OCI-LY1 (cell line): ENCODE measurements at regions not wholly inside any gene's neighbourhood (a gene's known extent, or its start where the extent isn't known, plus 50 kb on each side); places are given as distances from the start of the nearest gene placed in this dataset.

Experiments
- H2AFZ ChIP-seq: fragments of 200-600 bp; sonication (generic), shearing (Covaris generic); 2 replicates; pipeline ENCODE4 v1.6.0; 2014; ENCODE audit warnings: antibody characterized with exemption, mild to moderate bottlenecking, low read length
- H3F3A ChIP-seq: fragments of 200-600 bp; sonication (generic), shearing (Covaris generic); 2 replicates; pipeline ENCODE4 v1.6.0; 2014; ENCODE audit warnings: mild to moderate bottlenecking, antibody characterized with exemption, low read length, moderate library complexity; ENCODE audit not compliant: insufficient read depth
- H3K27ac ChIP-seq: fragments of 200-600 bp; sonication (generic); 2 replicates; pipeline ENCODE4 v1.5.1; 2014; ENCODE audit warnings: low read length, mixed run types, mild to moderate bottlenecking, low read depth; ENCODE audit not compliant: poor library complexity, severe bottlenecking
- H3K27me3 ChIP-seq: fragments of 200-600 bp; sonication (generic); 2 replicates; pipeline ENCODE4 v1.6.0; 2014; ENCODE audit warnings: antibody characterized with exemption, mild to moderate bottlenecking, low read length, moderate library complexity; ENCODE audit not compliant: insufficient read depth
- H3K36me3 ChIP-seq: fragments of 200-600 bp; sonication (generic); 2 replicates; pipeline ENCODE4 v1.6.1; 2014; ENCODE audit warnings: mild to moderate bottlenecking, antibody characterized with exemption, low read length, moderate library complexity, mixed read lengths; ENCODE audit not compliant: insufficient read depth
- H3K4me1 ChIP-seq: fragments of 200-600 bp; sonication (generic); 2 replicates; pipeline ENCODE4 v1.5.1; 2014; ENCODE audit warnings: mild to moderate bottlenecking, low read length, moderate library complexity; ENCODE audit not compliant: insufficient read depth, severe bottlenecking
- H3K4me2 ChIP-seq: fragments of 200-600 bp; sonication (generic), shearing (Covaris generic); 2 replicates; pipeline ENCODE4 v1.6.1; 2014; ENCODE audit warnings: low read length
- H3K4me3 ChIP-seq: fragments of 200-600 bp; sonication (generic); 2 replicates; pipeline ENCODE4 v1.5.1; 2014; ENCODE audit warnings: low read length, low read depth, mild to moderate bottlenecking, mixed read lengths; ENCODE audit not compliant: poor library complexity, severe bottlenecking
- H3K79me2 ChIP-seq: fragments of 200-600 bp; shearing (Covaris generic); 2 replicates; pipeline ENCODE4 v1.6.1; 2016; ENCODE audit warnings: mixed run types, low read length, mixed read lengths; ENCODE audit not compliant: insufficient read depth
- H3K9ac ChIP-seq: fragments of 200-600 bp; sonication (generic), shearing (Covaris generic); 2 replicates; pipeline ENCODE4 v1.6.1; 2014; ENCODE audit warnings: mild to moderate bottlenecking, low read length, mixed read lengths
- H3K9me2 ChIP-seq: fragments of 200-600 bp; sonication (generic), shearing (Covaris generic); 2 replicates; pipeline ENCODE4 v1.6.1; 2014; ENCODE audit warnings: low read depth, mild to moderate bottlenecking, low read length, mixed read lengths
- H3K9me3 ChIP-seq: fragments of 200-600 bp; shearing (Covaris generic); 2 replicates; pipeline ENCODE4 v1.6.1; 2014; ENCODE audit warnings: low read length, mixed read lengths
- H4K20me1 ChIP-seq: fragments of 200-600 bp; sonication (generic), shearing (Covaris generic); 2 replicates; pipeline ENCODE4 v1.6.0; 2016; ENCODE audit warnings: mild to moderate bottlenecking, low read length; ENCODE audit not compliant: insufficient read depth
- CTCF ChIP-seq: fragments of 200-600 bp; sonication (generic), shearing (Covaris generic); IDR thresholded peaks from 2 replicates; pipeline ENCODE4 v1.5.1; 2017; ENCODE audit warnings: mild to moderate bottlenecking, antibody characterized with exemption, low read length, moderate library complexity, mixed read lengths
- EZH2 ChIP-seq: fragments of 200-600 bp; sonication (generic), shearing (Covaris generic); IDR thresholded peaks from 2 replicates; pipeline ENCODE4 v1.8.0; 2017; ENCODE audit warnings: borderline replicate concordance, mixed run types, mild to moderate bottlenecking, antibody characterized with exemption, low read length, moderate library complexity, mixed read lengths

DNA sequence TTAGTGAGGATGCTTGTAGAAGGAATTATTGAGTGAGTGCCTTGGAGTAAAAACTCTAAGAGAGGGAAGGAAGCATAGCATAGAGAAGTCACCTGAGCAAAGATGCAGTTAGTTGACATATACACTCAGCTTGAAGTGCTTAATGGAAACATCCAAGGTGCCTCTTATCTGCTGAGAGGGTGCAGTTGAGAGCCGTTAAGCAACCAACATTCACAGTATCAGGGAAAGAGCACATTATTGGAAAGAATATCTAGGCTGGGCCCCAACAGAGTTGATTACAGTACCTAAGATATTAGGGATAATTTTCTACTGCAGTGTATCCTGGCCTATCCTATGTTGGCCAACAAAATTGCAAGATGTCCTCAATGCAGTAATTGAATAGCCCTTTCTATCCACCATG, 302.0 kb downstream of the ETV1 start:
- H3K9me2 ChIP-seq = no peaks in the 10 kb centered on the region
- no peaks in the 10 kb centered on the region for H3K4me1 ChIP-seq
- H4K20me1 ChIP-seq = no peaks in the 10 kb centered on the region
- no peak overlapping the region for H2AFZ ChIP-seq
- H3K9ac ChIP-seq = no peak overlapping the region
- no peak overlapping the region for H3K4me3 ChIP-seq
- no peaks in the 10 kb centered on the region for H3K79me2 ChIP-seq
- TF ChIP-seq CTCF (no peak), EZH2 (no peak)
- H3F3A ChIP-seq = no peaks in the 10 kb centered on the region
- H3K4me2 ChIP-seq = no peak overlapping the region
- no peaks in the 10 kb centered on the region for H3K36me3 ChIP-seq
- no peak overlapping the region for H3K27ac ChIP-seq
- H3K9me3 ChIP-seq = no peaks in the 10 kb centered on the region
- no peaks in the 10 kb centered on the region for H3K27me3 ChIP-seq

- Histone ChIP-seq H3K27me3 (no peaks in the 10 kb centered on the region), H4K20me1 (no peaks in the 10 kb centered on the region), H3K4me3 (no peak overlapping the region), H3K79me2 (no peaks in the 10 kb centered on the region), H3K9me3 (no peaks in the 10 kb centered on the region), H3K36me3 (no peaks in the 10 kb centered on the region), H2AFZ (0 out of 2 replicates have a peak overlapping the region, but pooled peaks have one; percentile 23), H3K4me2 (no peak overlapping the region), H3K4me1 (peaks cover 22% of the 10 kb centered on the region), H3K9ac (no peak overlapping the region), H3K27ac (no peak overlapping the region), H3F3A (no peaks in the 10 kb centered on the region), H3K9me2 (no peaks in the 10 kb centered on the region)
- TF ChIP-seq EZH2 (no peak), CTCF (no peak)
Observed at GRCh38 chr7:13692548-13692947, 296.9 kb downstream of the ETV1 start.

DNA sequence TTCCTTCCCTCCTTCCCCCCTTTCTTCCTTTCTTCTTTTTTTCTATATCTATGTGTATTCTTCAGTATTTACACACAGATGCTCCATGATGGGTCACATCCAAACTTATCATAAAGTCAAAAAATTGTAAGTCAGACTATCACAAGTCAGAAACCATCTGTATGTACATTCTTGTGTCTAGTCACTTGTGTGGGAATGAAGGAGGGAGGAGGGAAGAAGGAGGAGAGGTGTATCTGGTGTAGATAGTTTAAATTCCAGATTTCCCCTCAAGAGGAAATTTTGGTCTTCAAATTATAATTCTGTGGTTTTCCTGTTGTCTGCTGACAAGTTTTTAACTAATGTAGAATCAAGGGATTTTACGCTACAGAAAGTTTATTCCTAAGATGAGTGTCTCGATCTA, 287.2 kb downstream of the ETV1 start:
- Histone ChIP-seq H3F3A (no peaks in the 10 kb centered on the region), H4K20me1 (no peaks in the 10 kb centered on the region), H3K9ac (no peak overlapping the region), H3K9me2 (no peaks in the 10 kb centered on the region), H3K4me1 (peaks cover 22% of the 10 kb centered on the region), H3K4me2 (no peak overlapping the region), H3K9me3 (no peaks in the 10 kb centered on the region), H2AFZ (no peak overlapping the region), H3K4me3 (no peak overlapping the region), H3K79me2 (no peaks in the 10 kb centered on the region), H3K27me3 (no peaks in the 10 kb centered on the region), H3K27ac (no peak overlapping the region), H3K36me3 (no peaks in the 10 kb centered on the region)
- TF ChIP-seq CTCF (no peak), EZH2 (no peak)
